ENCODE measurements at regions not wholly inside any gene's neighbourhood (a gene's known extent, or its start where the extent isn't known, plus 50 kb on each side); places are given as distances from the start of the nearest gene placed in this dataset.

DNA sequence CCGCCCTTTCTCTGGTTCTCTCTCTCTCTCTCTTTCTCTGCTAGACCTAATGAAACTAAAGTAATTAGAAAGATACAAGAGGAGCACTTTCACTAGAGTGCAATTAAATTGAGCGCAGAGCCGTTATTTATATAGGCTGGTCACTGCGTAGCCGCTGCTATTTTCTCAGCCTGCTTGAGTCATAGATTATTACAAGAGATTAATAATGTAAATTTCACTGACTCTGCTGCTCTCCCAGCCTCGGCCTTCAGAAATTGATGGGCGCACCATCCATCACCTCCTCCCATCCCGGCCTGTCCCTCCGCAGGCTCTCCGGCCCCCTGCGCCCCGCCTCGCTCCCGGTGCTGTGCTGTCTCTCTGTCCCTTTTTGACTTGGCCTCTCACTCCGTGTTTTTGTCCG, 268.0 kb upstream of the MVB12B start:
- no peak for DNase-seq (ENCODE audit: low spot score)
- TF ChIP-seq CTCF (IDR thresholded peaks at IDR 0.05; ENCODE audit: extremely low read depth, insufficient read depth, missing control alignments): no peak
- in situ Hi-C loops (cut with MboI; ENCODE audit: low pct_unique_long_range_greater_than_20kb, low sequenced_read_pairs, unreplicated experiment): no loop called here

DNA sequence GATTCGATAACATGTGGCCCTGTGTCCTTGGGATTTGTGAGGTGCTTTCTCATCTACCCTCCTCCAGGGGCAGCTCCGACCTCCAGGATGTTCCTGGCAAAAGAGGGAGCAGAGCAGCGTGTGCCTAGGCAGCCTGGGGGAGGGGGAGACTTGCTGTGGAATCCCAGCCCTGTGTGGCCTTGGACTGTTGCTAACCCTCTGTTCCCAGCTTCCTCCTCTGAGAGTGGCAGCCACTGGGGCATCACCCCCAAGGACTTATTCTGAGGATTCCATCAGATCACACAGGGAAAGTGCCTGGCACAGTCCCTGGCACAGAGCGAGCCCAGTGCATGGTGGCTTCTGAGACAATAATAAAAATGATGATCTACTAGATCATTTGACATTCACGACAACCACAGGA, 265.1 kb upstream of the MVB12B start:
- DNase-seq (ENCODE audit: low spot score): no peak
- TF ChIP-seq CTCF (IDR thresholded peaks at IDR 0.05; ENCODE audit: extremely low read depth, insufficient read depth, missing control alignments): no peak
- in situ Hi-C loops (cut with MboI; ENCODE audit: low pct_unique_long_range_greater_than_20kb, low sequenced_read_pairs, unreplicated experiment): no loop called here

GRCh38 chr9:126062158-126062886, 264.3 kb upstream of the MVB12B start:
- in situ Hi-C loops (cut with MboI; ENCODE audit: low pct_unique_long_range_greater_than_20kb, low sequenced_read_pairs, unreplicated experiment): no loop called here
- no peak for TF ChIP-seq CTCF (IDR thresholded peaks at IDR 0.05; ENCODE audit: extremely low read depth, insufficient read depth, missing control alignments)
- DNase-seq (ENCODE audit: low spot score): no peak

DNA sequence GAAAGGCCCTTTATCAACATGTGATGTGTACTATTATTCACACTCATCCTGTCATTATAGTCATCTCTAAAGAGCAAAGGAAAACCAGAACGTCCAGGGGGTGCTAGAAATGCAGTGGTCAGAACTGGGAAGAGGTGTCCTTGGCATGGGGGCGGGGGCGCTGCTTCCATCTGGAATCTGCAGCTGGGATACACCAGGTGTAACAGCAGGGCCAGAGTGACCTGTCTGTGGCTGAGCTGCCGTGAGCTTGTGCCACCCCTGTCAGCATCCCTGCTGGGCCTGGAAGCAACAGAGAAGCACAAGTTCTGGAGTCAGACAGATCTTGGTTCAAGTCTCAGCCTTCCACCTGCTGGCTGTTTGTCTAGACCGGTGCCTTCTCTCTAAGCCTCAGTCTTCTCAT, 263.3 kb upstream of the MVB12B start:
- DNase-seq (ENCODE audit: low spot score): no peak
- no peak for TF ChIP-seq CTCF (IDR thresholded peaks at IDR 0.05; ENCODE audit: extremely low read depth, insufficient read depth, missing control alignments)
- in situ Hi-C loops (cut with MboI; ENCODE audit: low pct_unique_long_range_greater_than_20kb, low sequenced_read_pairs, unreplicated experiment): no loop called here

DNA sequence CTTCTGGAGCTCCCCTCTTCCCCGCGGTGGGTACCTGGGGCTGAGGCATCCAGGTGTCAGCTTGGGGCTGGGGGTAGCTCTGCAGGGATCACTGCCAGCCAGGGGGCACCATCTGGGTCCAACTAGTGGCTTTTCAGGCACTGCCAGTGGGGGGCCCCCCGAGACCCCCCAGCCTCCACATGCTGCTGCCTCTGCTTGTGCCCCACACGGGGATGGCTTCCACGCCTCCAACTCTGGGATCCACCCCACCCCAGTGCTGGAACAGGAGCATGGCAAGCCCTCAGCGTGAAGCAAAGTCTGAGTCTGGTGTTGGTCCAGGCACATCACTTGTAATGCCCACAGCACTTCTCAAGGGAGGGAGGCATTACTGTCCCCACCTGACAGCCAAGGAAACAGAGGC, 260.5 kb upstream of the MVB12B start:
- TF ChIP-seq CTCF (IDR thresholded peaks at IDR 0.05; ENCODE audit: extremely low read depth, insufficient read depth, missing control alignments): no peak
- no peak for DNase-seq (ENCODE audit: low spot score)
- in situ Hi-C loops (cut with MboI; ENCODE audit: low pct_unique_long_range_greater_than_20kb, low sequenced_read_pairs, unreplicated experiment): no loop called here

GRCh38 chr9:126067031-126067734, 259.4 kb upstream of the MVB12B start:
- no peak for TF ChIP-seq CTCF (IDR thresholded peaks at IDR 0.05; ENCODE audit: extremely low read depth, insufficient read depth, missing control alignments)

More at GRCh38 chr9:126067031-126067734, 259.4 kb upstream of the MVB12B start:
- no peak for DNase-seq (ENCODE audit: low spot score)
- in situ Hi-C loops (cut with MboI; ENCODE audit: low pct_unique_long_range_greater_than_20kb, low sequenced_read_pairs, unreplicated experiment): no loop called here
